WTC11 (cell line): ENCODE measurements at regions not wholly inside any gene's neighbourhood (a gene's known extent, or its start where the extent isn't known, plus 50 kb on each side); places are given as distances from the start of the nearest gene placed in this dataset.

Experiments
- ATF3 ChIP-seq: sonication (generic); formaldehyde crosslinking; conservative IDR thresholded peaks from 2 replicates; pipeline ENCODE4 v1.8.1; 2022; ENCODE audit warnings: mild to moderate bottlenecking, missing genetic modification reagents
- CTCF ChIP-seq: fragments of 200-600 bp; IDR thresholded peaks from 2 replicates; pipeline ENCODE4 v1.8.0; 2022; ENCODE audit warnings: antibody characterized with exemption
- ESRRA ChIP-seq: sonication (generic); formaldehyde crosslinking; IDR thresholded peaks from 2 replicates; pipeline ENCODE4 v1.8.1; 2022; ENCODE audit warnings: mild to moderate bottlenecking, missing genetic modification reagents, borderline replicate concordance
- FOXJ3 ChIP-seq: sonication (generic); formaldehyde crosslinking; IDR thresholded peaks from 2 replicates; pipeline ENCODE4 v1.9.0; 2021; ENCODE audit warnings: missing genetic modification reagents, mild to moderate bottlenecking, borderline replicate concordance
- FOXP1 ChIP-seq: sonication (generic); formaldehyde crosslinking; IDR thresholded peaks from 2 replicates; pipeline ENCODE4 v1.8.0; 2022; ENCODE audit warnings: missing genetic modification reagents, mild to moderate bottlenecking, moderate library complexity, borderline replicate concordance
- IRF1 ChIP-seq: sonication (generic); formaldehyde crosslinking; IDR thresholded peaks from 2 replicates; pipeline ENCODE4 v1.8.0; 2023; ENCODE audit warnings: missing genetic modification reagents
- KAT7 ChIP-seq: sonication (generic); formaldehyde crosslinking; IDR thresholded peaks from 2 replicates; pipeline ENCODE4 v1.8.1; 2023; ENCODE audit warnings: missing genetic modification reagents, mild to moderate bottlenecking, borderline replicate concordance
- MLX ChIP-seq: sonication (generic); formaldehyde crosslinking; IDR thresholded peaks from 2 replicates; pipeline ENCODE4 v1.8.1; 2023; ENCODE audit warnings: mild to moderate bottlenecking, missing genetic modification reagents, moderate library complexity
- NFYB ChIP-seq: sonication (generic); formaldehyde crosslinking; conservative IDR thresholded peaks from 2 replicates; pipeline ENCODE4 v1.8.0; 2022; ENCODE audit warnings: low read depth, missing genetic modification reagents
- SMAD3 ChIP-seq: sonication (generic); formaldehyde crosslinking; IDR thresholded peaks from 2 replicates; pipeline ENCODE4 v1.8.0; 2022; ENCODE audit warnings: missing genetic modification reagents, mild to moderate bottlenecking, borderline replicate concordance
- ZMAT4 ChIP-seq: fragments of 250-450 bp; sonication (Bioruptor Pico); IDR thresholded peaks from 2 replicates; pipeline ENCODE4 v1.9.0; 2021; ENCODE audit warnings: mild to moderate bottlenecking
- ZNF232 ChIP-seq: sonication (generic); formaldehyde crosslinking; IDR thresholded peaks from 2 replicates; pipeline ENCODE4 v1.8.0; 2022; ENCODE audit warnings: mild to moderate bottlenecking, missing genetic modification reagents
- ZNF263 ChIP-seq: sonication (generic); formaldehyde crosslinking; IDR thresholded peaks from 2 replicates; pipeline ENCODE4 v1.8.1; 2022; ENCODE audit warnings: low read depth, mild to moderate bottlenecking, moderate library complexity, missing genetic modification reagents

- TF ChIP-seq CTCF (no peak), MLX (CRISPR knock-in tag) (no peak), SMAD3 (CRISPR knock-in tag) (no peak), ATF3 (CRISPR knock-in tag) (no peak), FOXP1 (CRISPR knock-in tag) (no peak), FOXJ3 (CRISPR knock-in tag) (no peak), ESRRA (CRISPR knock-in tag) (no peak), ZNF263 (CRISPR knock-in tag) (no peak), ZNF232 (no peak), NFYB (no peak), KAT7 (no peak), ZMAT4 (CRISPR knock-in tag) (no peak), IRF1 (CRISPR knock-in tag) (no peak)
Observed at GRCh38 chr5:61964201-61964600, 341.8 kb upstream of the KIF2A start.
